ENCODE measurements at regions not wholly inside any gene's neighbourhood (a gene's known extent, or its start where the extent isn't known, plus 50 kb on each side); places are given as distances from the start of the nearest gene placed in this dataset.

GRCh38 chr15:25545889-25546288, 107.1 kb upstream of the UBE3A start (continued):
- TF ChIP-seq RXRA (IDR thresholded peaks at IDR 0.05; ENCODE audit: insufficient read depth, low read depth, low read length), result no peak

DNA sequence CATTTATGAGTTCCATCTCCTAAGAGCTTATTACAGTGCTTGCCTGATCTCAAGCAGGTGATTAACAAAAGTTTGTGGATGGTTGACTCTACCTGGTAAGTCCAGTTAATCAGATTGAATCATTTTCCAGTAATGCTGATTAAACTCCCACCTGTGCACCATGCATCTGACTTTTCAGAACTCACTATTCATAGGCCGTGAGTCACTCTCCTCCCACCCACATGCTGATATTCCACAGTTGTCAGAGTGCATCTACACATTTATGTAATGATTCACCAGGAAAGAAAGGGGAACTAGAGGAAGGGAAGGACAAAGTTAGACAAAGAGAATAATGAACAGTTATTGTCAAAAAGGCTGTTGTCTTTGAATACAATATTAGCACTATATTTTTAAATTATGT, 106.2 kb upstream of the UBE3A start:
- Histone ChIP-seq H3K79me2 (ENCODE audit: control insufficient read depth in 1 of 2, insufficient read depth in 2 of 2, low read length in 2 of 2) (no peaks in the 10 kb centered on the region), H3K18ac (ENCODE audit: extremely low read depth, low read length) (no peak overlapping the region), H2BK120ac (replicated peaks; ENCODE audit: low read depth, low read length) (no peak overlapping the region), H3K9ac (replicated peaks in 1 of 4; ENCODE audit: extremely low read depth in 1 of 4, low read depth in 3 of 4, low read length in 3 of 4) (no peak overlapping the region), H3K27me3 (replicated peaks in 1 of 4; ENCODE audit: control insufficient read depth in 3 of 4, extremely low read depth in 1 of 4, insufficient read depth in 3 of 4, low read length in 3 of 4) (no peaks in the 10 kb centered on the region), H3K4me3 (ENCODE audit: extremely low read depth in 1 of 4, insufficient read depth in 2 of 4, low read depth in 3 of 4, low read length in 4 of 4) (no peak overlapping the region), H4K20me1 (replicated peaks in 1 of 2; ENCODE audit: control insufficient read depth in 1 of 2, insufficient read depth in 2 of 2, low read length in 2 of 2) (no peaks in the 10 kb centered on the region), H4K5ac (ENCODE audit: insufficient read length, low read depth, low read length) (no peak overlapping the region), H3K79me1 (ENCODE audit: low read depth, low read length) (no peaks in the 10 kb centered on the region), H3K23ac (ENCODE audit: insufficient read length) (no peak overlapping the region), H3K4ac (replicated peaks; ENCODE audit: insufficient read length, low read depth, low read length) (no peak overlapping the region), H4K8ac (ENCODE audit: extremely low read depth, insufficient read depth, low read length) (no peak overlapping the region), H2BK15ac (ENCODE audit: low read length) (no peak overlapping the region), H3K56ac (replicated peaks; ENCODE audit: insufficient read length, low read depth, low read length) (no peak overlapping the region), H2BK5ac (ENCODE audit: low read depth, low read length) (no peak overlapping the region), H3K4me2 (ENCODE audit: insufficient read depth in 1 of 2, low read depth in 2 of 2, low read length in 2 of 2) (no peak overlapping the region), H2AK5ac (ENCODE audit: low read depth, low read length) (no peak overlapping the region), H4K91ac (replicated peaks; ENCODE audit: insufficient read length, low read length) (no peak overlapping the region), H2BK20ac (ENCODE audit: low read length) (no peak overlapping the region), H3K9me3 (ENCODE audit: insufficient read depth in 2 of 2, low read depth in 1 of 2, low read length in 1 of 2) (no peaks in the 10 kb centered on the region), H3K4me1 (replicated peaks in 1 of 4; ENCODE audit: control insufficient read depth in 3 of 4, insufficient read depth in 4 of 4, low read length in 3 of 4) (peaks cover 0 to 5% (median 5%) of the 10 kb centered on the region in 4 experiments; a peak in 3 of 7 replicates), H3K36me3 (ENCODE audit: control insufficient read depth in 2 of 4, insufficient read depth in 4 of 4, low read length in 3 of 4) (no peaks in the 10 kb centered on the region), H3K14ac (ENCODE audit: insufficient read length) (no peak overlapping the region), H2AFZ (ENCODE audit: low read length) (no peak overlapping the region), H2BK12ac (ENCODE audit: low read depth, low read length) (no peak overlapping the region), H3K27ac (ENCODE audit: low read depth, low read length) (no peak overlapping the region), H3K23me2 (ENCODE audit: low read depth, low read length) (no peaks in the 10 kb centered on the region)
- ChIA-PET POLR2A (ENCODE audit: partially characterized antibody) (no interaction called here), CTCF (ENCODE audit: partially characterized antibody) (no interaction called here)
- DNase-seq (ENCODE audit: low read depth in 1 of 2, low spot score in 2 of 2) (no peak), FAIRE-seq (no peak)
- 93% methylated on average over 1 of the region's 1 CpG; no CpG with 5 or more reads in 1 of the 2 experiments for WGBS, 2 experiments (ENCODE audit: extremely low coverage in 1 of 2, insufficient coverage in 1 of 2, insufficient read length in 1 of 2, insufficient replicate concordance in 2 of 2, low coverage in 1 of 2, low lambda C conversion rate in 2 of 2, missing lambda C conversion rate in 1 of 2)
- TF ChIP-seq SUZ12 (IDR thresholded peaks at IDR 0.05; ENCODE audit: low read length) (no peak), ASH2L (IDR thresholded peaks at IDR 0.05; ENCODE audit: low read length) (no peak), EGR1 (IDR thresholded peaks at IDR 0.05; ENCODE audit: borderline replicate concordance, low read depth, low read length) (no peak), GTF2F1 (IDR thresholded peaks at IDR 0.05; ENCODE audit: borderline replicate concordance, low read depth, low read length) (no peak), CHD1 (IDR thresholded peaks at IDR 0.05; ENCODE audit: low read depth, low read length) (no peak), PHF8 (conservative IDR thresholded peaks at IDR 0.05; ENCODE audit: low read depth, low read length) (no peak), RAD21 (IDR thresholded peaks at IDR 0.05 in 1 of 2, conservative IDR thresholded peaks at IDR 0.05 in 1 of 2; ENCODE audit: low read depth in 2 of 2, low read length in 2 of 2) (no peak), BCL11A (IDR thresholded peaks at IDR 0.05; ENCODE audit: low read depth in 2 of 2, low read length in 2 of 2) (no peak), POLR2AphosphoS5 (IDR thresholded peaks at IDR 0.05; ENCODE audit: low read depth, low read length) (no peak), CBX5 (IDR thresholded peaks at IDR 0.05; ENCODE audit: low read depth, low read length) (no peak), CEBPB (IDR thresholded peaks at IDR 0.05; ENCODE audit: low read depth, low read length) (no peak), RBBP5 (IDR thresholded peaks at IDR 0.05; ENCODE audit: borderline replicate concordance, low read depth, low read length) (no peak), FOSL1 (IDR thresholded peaks at IDR 0.05; ENCODE audit: insufficient read depth, low read depth, low read length) (no peak)
